ENCODE measurements at regions not wholly inside any gene's neighbourhood (a gene's known extent, or its start where the extent isn't known, plus 50 kb on each side); places are given as distances from the start of the nearest gene placed in this dataset.

DNA sequence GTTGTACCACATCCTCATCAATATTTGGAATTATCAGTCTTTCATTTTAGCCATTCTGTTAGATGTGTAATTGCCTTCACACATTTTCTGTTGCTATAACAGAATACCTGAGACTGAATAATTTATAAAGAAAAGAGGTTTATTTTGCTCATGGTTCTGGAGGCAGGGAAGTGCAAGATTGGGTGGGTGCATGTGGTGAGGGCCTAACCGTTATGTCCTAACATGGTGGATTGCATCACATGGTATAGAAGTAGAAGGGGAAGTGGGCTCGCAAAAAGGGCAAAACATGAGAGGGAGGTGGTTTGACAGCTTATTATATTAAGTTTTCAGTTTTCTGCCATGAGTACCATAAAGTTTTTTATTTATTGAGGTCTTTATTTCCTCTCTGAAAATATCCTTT, 452.0 kb downstream of the ARL4A start:
- no peak for DNase-seq (ENCODE audit: low spot score)

DNA sequence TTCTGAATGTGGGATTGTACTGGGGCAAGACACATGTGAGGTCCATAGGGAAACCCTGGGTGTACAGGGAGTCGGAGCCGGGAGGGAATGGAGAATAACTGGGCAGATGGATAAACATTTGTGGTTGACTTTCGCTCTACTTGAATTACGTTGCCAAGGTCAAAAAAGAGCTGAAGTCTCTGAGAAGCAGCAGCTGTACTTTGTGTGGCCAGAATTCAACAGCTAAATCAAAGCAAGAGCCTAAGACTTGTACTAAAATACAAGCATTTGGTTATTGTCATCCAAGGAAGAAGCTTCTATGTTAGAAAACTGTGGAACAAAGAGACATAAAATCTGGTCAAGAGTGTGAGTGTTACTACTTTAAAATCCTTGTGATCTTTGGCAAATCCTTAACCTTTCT, 457.2 kb downstream of the ARL4A start:
- no peak for DNase-seq (ENCODE audit: low spot score)

DNA sequence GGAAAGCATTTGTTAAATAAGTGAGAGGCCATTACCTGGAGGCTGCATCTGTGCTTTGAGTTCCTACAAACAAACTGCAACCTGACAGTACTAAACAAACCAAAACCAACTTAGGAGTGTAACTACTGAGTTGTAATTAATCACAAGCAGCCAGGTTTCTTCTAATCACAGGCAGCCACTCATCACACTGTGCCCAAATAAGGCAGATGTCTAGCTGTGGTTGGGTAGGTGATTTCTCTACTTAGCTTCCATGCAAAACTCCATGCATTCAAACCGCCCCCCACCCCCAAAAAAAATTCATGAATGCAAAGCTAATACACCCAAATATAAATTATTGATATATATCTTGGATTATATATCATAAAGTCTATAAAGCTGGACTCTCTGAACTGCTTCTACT, 461.1 kb downstream of the ARL4A start:
- DNase-seq (ENCODE audit: low spot score): no peak

DNA sequence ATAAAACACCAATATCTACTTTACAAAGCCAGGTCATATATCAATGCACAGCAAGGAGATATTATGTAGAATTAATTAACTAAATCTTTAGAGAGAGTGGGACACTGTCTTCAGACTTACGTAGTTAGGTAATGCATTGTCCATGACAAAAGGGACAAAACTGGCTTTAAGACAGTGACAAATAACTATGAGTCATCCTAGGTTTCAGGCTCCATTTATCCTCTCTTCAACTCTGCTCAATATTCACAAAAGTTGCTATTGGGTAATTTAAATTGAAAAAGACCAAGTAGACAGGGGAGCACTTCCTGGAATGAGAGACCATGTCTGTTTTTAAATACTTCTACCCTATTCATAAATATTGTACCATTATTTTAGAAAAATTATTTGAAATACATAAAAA, 464.5 kb downstream of the ARL4A start:
- no peak for DNase-seq (ENCODE audit: low spot score)

DNA sequence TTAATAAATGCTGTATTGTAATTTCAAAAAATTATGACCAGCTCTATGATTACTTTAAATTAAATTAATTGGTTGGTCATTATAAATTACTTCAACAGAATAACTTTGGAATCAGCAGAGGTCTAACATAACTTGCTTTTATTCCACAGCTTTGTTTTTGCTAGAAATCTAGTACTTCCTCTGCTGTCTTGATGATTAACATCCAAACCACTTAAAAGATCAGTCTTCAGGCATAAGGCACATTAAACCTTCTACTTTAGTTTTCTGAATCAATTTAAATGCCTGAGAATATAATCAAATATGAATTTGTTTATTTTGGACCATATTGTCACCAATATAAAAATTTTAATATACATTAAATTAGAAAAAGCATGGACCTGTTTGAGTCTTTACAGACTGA, 465.3 kb downstream of the ARL4A start:
- no peak for DNase-seq (ENCODE audit: low spot score)

DNA sequence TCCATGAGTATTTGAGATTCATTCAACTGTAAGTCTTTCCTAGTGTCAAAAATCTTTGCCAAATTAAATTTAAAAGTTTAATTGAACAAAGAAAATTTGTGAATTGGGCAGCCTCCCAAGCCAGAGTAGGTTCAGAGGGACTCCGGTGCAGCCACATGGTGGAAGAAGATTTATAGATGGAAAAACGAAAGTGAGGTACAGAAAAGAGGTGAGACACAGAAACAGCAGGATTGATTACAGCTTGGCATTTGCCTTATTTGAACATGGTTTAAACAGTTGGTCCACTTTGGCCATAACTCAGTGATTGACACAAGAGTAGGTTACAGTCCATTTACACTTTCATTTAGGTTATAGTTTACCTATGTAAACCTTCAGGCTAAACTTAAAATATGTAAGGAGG, 465.8 kb downstream of the ARL4A start:
- no peak for DNase-seq (ENCODE audit: low spot score)

DNA sequence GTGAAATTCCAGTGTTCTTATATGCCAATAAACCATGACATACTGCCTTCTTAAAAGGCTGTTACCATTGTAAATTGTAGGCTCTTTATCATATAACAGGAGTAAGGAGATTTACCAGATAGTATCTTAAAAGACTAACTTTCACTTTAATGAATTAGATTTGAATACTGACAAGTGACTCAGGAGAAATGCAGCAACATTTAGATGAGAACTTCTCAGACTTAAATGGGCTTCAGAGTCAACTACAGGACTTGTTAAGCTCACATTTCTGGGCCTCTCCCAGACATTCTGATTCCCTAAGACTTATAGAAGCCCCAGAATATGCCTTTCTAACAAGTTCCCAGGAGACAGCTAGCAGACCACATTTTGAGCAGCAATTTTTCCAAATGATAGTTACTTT, 466.3 kb downstream of the ARL4A start:
- no peak for DNase-seq (ENCODE audit: low spot score)

DNA sequence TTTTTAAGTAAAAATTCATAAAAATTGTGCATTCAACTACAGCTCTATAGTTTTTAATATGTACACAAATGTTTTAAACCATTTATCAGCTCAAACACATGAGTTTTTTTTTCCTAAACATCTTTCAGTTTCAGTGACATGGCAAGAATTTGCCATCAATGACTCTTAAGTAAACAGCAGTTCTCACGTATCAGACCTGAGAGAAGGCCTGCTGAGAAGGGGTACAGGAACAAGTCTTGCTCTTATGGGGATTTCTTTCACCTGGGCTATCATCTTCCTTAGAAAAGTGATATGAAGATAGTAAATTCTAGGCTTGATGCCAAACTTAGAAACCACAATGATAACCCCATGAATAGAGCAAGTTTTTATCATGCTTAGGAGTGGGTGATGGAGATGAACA, 467.8 kb downstream of the ARL4A start:
- DNase-seq (ENCODE audit: low spot score): no peak

DNA sequence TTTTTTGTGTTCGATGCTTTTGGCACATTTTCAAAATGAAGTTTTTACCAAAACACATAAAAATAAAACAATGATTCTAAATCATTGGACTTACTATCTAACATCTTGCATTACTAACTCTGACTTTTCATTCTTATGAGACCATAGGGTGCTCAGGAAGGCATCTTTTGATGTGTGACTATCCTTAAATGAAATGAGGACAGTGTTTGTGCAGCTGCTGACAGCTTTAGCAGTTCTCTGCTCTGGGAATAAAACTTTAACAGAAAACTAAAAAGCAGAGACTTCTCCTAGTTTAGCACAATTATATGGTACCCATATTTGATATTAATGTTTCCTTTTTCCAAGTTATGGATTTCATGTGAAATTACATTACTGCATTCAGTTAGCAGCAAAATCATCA, 471.6 kb downstream of the ARL4A start:
- DNase-seq (ENCODE audit: low spot score): no peak

DNA sequence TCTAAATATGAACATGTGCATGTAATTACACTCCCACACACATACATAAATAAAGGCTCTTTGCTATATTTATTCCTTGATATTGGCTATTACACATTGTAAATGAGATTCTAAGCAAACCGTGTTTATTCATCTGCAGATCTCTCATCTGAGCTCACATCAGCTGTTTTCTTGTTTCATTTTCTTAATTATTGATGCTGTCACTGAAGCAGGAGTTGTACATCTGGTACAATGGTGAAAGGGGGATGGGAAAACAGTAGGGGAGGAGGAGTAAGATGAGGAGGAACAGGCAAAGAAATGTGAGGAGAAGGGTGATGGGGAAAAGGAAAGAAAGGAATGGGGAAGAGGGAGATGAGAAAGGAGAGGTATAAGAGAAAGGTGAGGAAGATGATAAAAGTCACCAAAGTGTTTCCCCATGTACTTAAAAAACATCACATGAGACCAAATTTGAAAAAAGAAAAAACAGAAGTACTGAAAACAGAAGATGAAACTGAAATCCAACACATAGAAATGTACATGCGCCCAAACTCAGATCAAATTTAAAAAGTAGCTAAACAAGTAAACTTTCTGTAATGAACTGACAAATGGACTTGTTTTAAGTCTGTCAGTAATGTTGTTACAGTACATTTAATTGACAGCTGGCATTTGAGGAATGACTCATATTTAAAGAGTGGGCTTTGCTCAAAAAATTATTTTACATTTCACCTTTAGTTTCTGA, 472.2 kb downstream of the ARL4A start:
- no peak for DNase-seq (ENCODE audit: low spot score)

DNA sequence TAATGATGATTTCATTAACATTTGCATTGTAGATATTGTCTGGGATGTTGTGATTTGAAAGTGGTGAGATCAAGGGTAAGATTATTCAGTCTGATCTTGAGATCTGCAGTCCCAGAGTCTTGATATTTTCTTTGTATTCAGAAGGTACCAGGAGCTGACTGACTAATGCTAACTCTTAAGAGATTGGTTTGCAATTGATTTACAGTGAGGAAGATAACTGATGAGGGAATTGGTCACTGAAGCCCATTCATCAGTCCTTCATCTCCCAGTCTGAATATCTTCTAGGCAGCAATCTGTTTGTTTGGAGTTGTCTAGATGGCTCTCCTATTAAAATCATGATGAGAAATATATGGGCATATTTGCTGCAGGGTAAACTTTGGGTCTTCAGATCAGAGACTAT, 473.7 kb downstream of the ARL4A start:
- no peak for DNase-seq (ENCODE audit: low spot score)

DNA sequence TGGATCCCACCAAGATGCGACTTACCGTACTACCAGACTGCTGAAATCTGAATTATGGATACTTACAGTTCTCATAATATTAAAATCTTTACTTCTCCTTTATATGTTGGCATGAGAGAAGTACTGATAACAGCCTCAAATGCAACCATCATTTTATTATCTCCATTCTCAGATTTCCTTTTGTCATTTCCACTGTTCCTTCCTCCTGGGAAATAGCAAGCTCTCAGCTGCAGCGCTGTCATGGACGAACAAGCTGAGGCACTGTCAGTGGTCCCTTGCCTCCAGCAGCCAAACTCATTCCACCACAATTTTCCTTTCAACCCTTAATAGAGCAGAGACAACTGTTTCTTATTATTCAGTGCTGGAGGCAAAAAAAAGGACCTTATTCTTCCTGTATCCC, 478.4 kb downstream of the ARL4A start:
- no peak for DNase-seq (ENCODE audit: low spot score)

DNA sequence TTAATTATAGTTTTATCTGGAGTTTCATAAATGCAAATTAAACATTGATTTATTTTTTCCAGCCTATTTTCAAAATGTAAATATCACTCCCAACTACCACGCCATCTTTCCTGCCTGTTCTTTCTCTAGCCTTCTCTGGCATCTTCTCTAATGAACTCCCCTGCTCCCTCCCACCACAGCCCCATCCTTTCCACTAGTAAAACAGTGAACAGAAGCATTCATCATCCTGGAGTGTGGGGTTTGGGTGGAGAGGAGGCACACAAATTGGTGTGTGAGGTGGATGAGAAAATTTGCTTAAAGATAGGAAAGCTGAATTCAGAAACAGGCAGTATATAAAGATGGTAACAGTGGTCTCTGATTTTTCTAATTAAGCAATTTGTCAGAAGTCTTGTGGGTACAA, 479.4 kb downstream of the ARL4A start:
- no peak for DNase-seq (ENCODE audit: low spot score)

DNA sequence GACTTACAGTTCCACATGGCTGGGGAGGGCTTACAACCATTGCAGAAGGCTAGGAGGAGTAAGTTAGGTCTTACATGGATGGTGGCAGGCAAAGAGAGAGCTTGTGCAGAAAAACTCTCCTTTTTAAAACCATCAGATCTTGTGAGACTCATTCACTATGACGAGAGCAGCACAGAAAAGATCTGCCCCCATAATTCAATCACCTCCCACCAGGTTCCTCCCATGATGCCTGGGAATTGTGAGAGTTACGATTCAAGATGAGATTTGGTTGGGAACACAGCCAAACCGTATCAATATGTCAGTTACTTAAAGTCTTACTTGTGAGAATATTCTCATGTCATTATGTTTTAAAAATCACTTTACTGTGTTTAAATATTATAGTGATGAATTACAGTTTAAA, 481.9 kb downstream of the ARL4A start:
- no peak for DNase-seq (ENCODE audit: low spot score)

DNA sequence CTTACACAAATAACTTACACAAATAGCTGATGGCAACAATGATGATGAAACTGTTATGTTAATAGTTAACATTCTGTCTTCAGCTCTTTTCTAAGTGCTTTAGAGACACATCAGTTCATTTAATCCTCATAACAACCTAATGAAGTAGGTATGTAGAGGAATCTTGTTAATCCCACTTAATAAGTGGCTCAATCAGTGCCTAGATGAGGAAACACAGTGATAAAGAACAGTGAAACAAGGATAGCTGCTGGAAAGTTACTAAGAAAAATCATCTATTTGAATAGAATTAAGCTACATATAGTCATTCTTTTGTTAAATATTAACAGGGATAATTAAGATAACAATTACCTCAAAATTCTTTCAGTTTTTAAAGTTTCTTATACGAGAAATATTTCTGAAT, 487.6 kb downstream of the ARL4A start:
- no peak for DNase-seq (ENCODE audit: low spot score)

DNA sequence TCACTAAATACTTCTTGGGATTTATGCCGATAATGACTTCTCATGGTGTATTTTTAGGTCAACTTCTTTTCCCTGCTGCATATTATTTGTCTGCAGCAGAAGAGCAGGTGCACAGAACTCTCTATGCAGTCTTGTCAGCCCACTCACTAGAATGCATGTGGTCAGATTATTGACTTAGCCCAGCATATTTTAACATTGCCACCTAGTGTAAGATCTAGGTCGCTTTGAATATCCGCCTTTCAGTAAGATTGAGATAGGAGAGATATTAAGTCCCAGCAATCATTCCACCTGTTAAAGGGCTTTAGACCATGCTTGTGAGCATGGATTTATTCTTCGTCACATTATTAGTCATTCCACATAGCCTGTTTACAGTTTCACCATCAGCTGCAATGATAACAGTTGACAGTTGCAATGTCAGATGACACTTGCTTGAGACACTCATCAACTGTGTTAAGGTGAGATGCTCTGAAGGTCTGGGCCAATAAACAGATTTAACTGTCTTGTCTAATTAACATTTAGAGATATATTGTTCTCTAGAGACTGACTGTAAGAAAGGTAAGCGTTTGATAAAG, 491.7 kb downstream of the ARL4A start:
- DNase-seq (ENCODE audit: low spot score): no peak

DNA sequence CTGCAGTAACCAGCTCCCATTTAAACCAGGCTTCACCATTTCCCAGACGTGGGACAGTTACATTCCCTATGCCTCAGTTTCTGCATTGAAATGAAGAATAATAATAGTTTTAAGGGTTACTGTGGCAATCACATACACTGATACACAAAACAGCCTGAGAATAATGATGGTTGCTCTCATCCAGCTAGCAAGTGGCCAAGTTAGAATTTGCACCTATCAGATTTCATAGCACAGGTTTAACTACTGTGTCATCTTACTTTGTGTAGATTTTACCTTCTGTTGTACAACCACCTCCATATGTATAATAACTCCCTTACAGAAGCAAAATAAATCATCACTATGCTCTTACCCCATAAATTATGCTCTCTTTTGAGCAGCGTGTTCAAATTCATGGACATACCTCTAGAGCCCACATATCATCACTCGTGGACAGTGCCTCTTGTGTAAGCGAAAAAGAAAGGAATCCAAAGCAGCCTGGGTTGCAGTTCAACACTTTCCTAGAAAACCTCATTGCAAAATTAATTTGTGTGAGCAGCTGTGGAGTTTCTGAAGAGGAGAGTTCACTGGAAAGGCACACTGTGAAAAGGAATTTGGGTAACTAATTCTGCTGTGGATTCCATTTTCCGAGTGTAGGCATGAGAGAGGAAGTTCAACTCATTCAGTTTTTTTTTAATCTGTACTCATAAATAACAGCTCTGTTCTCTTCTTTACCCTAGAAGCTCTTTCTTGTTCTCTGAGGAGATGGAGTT, 492.5 kb downstream of the ARL4A start:
- DNase-seq (ENCODE audit: low spot score): no peak

DNA sequence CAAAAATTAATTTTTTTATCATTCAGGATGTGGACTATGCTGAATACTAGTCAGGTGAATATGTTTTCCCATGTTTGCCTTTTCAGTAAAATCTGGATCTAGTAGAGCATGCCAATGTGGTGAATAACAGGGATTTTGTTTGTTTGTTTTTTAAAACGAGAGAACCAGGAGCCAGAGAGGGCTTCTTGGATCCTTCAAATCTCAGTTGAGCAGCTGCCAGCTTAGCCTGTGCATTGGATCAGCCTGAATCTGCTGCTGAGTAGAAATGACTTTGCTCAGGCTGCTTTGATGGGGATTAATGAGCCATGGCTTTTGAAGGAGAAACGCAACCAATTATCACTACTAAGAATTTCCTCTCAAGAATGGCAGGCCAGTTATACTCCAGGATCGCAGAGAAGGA, 493.8 kb downstream of the ARL4A start:
- no peak for DNase-seq (ENCODE audit: low spot score)

DNA sequence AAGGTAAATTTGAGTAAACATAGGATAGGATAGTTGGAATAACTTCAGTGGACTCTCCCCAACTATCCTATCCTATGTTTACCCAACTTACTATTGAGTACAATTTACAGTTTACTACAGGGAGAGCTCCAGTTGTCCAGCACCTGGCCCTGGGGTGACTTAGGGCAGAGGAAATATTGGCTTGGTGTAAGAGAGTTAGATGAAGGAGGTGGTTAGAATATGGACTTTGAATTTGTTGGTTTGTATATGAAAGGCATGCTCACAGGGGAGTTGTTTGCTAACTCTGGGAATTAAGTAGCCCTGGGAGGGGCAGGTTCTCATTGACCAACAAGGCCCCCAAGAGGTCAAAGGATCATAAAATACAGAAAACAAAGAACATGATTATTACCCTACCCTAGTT, 497.7 kb downstream of the ARL4A start:
- DNase-seq (ENCODE audit: low spot score): no peak

DNA sequence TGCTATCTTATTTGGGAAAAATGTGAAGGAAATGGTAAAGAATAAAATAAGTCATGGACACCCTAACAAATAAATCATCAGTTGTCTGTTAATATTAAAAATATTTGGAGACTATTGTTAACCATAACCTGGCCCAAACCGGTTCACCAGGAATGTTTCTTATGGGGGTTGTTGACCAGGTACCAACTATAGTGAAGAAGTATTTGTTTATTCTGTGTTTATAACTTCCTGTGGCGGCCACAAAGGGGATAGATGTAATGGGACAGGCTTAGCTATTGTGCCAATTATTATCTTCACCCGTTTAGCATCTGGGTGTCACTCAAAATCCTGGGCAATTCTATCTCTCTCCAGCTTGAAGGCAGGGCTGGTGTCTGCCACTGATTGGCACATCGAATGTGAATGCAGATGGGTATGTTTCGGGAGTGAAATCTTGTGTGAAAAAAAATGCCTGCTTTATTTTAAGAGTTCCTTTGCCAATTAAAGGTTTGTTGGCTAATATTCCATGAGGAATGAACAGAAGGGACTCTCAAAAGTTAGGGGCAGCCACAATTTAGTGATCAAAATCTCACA, 500.9 kb downstream of the ARL4A start:
- DNase-seq (ENCODE audit: low spot score): no peak

DNA sequence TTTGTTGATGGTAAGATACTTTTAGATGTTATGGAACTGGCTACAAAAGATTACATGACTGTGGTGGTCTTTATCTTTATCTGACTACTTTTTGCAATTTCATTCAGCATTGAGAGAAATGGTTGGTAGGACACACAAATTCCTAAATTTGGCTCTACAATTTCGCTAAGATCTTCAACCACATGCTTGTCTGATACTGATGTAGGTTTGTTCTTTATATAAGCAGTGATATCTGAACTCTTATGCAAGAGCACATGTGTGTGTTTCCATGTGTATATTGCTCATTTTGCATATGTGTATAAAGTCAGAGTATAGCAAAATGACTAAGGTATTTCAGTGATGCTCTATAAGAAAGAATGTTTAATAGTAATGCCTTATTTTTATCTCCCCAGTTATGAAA, 501.5 kb downstream of the ARL4A start:
- no peak for DNase-seq (ENCODE audit: low spot score)

DNA sequence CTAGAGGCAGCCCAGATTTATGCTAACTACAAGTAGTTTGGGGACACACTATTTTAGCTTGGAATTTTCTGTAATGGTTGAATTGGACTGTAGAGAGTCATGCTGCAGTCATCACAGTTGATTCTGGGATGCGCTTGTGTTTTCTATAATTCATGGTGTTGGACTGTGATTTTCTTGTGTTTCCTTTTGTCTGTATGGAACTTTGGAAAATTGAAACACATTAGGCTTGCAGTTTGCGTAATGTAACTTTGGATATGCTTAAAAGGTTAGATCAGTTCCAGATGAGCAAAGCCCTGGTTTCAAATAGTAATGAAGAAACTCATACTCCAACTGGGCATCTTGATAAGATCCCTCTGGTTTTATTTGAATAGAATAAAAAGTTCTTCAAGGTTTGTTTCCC, 502.2 kb downstream of the ARL4A start:
- DNase-seq (ENCODE audit: low spot score): no peak

DNA sequence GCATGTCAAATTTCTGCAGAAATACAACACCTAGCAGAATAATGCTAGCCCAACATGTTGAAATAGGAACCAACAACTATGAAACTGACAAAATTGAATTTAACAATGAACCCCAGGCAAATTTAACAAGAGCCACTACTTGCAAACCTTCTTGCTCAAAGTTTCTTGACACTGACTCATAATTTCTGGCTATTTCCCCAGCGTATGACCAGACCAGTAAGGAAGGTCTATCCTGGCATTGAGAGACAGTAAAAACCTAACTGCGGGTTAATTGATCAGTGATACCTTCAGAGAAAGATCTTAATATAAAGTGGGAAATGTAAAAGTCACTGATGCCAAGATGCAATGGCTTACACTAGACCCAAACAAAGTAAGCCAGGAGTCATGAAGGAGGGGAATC, 510.1 kb downstream of the ARL4A start:
- no peak for DNase-seq (ENCODE audit: low spot score)
